NT2/D1 (cell line): ENCODE measurements at regions not wholly inside any gene's neighbourhood (a gene's known extent, or its start where the extent isn't known, plus 50 kb on each side); places are given as distances from the start of the nearest gene placed in this dataset.

Experiments
- SUZ12 ChIP-seq: IDR thresholded peaks from 2 replicates; pipeline ENCODE4 v1.6.1; 2011; ENCODE audit not compliant: insufficient read length, insufficient read depth; ENCODE audit errors: extremely low read depth
- YY1 ChIP-seq: IDR thresholded peaks from 2 replicates; pipeline ENCODE4 v1.6.1; 2011; ENCODE audit not compliant: insufficient read length, insufficient read depth
- ZNF274 ChIP-seq: IDR thresholded peaks from 2 replicates; pipeline ENCODE4 v1.6.1; 2011; ENCODE audit warnings: mild to moderate bottlenecking, low read depth, low read length

DNA sequence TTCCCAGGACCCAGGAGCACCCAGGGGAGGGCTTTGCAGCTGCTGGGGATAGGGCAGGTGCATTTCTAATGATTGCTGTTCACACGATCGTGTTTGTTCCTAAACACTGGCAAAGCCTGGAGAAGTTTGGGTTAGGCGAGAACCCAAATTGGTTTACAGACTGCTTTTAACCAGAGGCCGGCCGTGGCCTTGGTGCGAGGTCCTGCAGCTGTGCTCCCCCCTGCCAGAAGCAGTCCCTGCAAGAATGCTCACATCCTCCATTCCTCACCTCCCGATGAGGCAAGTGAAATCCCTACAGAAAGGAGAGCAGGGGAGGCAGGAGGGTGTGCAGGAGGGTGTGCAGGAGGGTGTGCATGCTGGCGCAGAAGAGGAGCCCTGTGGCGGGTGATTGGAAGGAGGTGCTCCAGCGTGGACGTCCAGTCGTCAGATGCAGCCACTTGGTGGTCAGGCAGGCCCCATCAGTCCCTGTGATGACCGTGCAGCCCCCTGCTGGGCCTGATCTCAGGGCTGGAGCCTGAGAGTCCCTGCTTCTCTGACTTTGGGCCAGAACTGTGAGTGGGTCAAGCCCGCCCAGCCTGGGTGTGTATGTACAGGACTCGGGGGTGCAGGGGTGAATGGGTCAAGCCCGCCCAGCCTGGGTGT lies 55.7 kb upstream of the FRMD1 start:
- TF ChIP-seq ZNF274 (no peak), SUZ12 (no peak), YY1 (no peak)
